ENCODE measurements at regions not wholly inside any gene's neighbourhood (a gene's known extent, or its start where the extent isn't known, plus 50 kb on each side); places are given as distances from the start of the nearest gene placed in this dataset.

DNA sequence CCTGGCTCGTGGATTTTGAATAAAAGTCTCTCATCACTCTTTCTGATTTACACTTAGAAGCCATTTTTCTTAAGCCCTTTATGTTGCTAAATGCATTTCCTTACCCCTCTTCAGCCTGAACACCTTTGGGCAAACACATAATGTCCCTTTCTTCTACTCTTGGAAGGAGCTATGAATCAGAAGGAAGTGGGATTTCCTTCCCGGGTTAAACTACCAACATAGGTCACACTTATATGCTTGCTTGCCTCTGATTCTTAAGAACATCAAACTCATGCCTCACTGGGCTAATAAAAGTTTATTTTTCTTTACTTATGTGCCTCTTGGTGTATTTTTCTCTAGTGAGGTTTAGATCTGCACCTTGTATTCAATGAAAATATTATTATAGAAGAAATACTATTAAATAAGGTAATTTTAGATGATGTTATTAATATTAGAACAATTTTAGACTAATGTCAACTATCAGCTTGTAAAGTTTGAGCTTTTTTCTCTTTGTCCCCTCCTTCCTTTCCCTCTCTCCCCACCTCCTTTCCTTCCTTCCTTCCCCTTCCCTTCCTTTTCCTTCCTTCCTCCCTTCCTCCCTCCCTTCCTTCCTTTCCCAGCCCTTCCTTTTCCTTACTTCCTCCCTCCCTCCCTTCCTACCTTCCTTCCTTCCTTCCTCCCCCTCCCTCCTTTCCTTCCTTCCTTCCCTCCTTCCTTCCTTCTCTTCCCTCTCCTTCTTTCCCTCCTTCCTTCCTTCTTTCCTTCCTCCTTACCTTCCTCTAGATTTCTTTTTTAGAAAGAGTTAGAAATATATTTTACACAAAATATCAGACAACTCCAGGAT is 66.5 kb upstream of the KCNJ6 start:
- TF ChIP-seq, protein P1, sequence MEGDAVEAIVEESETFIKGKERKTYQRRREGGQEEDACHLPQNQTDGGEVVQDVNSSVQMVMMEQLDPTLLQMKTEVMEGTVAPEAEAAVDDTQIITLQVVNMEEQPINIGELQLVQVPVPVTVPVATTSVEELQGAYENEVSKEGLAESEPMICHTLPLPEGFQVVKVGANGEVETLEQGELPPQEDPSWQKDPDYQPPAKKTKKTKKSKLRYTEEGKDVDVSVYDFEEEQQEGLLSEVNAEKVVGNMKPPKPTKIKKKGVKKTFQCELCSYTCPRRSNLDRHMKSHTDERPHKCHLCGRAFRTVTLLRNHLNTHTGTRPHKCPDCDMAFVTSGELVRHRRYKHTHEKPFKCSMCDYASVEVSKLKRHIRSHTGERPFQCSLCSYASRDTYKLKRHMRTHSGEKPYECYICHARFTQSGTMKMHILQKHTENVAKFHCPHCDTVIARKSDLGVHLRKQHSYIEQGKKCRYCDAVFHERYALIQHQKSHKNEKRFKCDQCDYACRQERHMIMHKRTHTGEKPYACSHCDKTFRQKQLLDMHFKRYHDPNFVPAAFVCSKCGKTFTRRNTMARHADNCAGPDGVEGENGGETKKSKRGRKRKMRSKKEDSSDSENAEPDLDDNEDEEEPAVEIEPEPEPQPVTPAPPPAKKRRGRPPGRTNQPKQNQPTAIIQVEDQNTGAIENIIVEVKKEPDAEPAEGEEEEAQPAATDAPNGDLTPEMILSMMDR (IDR thresholded peaks at IDR 0.05) = no peak
- TF ChIP-seq POLR2A (IDR thresholded peaks at IDR 0.05) = no peak
- 80 to 94% methylated on average over 2 of the region's 2 CpGs for WGBS, 2 donors
- intact Hi-C loops (cut with DNase I; ENCODE audit: low total_unique reads) = no loop called here

DNA sequence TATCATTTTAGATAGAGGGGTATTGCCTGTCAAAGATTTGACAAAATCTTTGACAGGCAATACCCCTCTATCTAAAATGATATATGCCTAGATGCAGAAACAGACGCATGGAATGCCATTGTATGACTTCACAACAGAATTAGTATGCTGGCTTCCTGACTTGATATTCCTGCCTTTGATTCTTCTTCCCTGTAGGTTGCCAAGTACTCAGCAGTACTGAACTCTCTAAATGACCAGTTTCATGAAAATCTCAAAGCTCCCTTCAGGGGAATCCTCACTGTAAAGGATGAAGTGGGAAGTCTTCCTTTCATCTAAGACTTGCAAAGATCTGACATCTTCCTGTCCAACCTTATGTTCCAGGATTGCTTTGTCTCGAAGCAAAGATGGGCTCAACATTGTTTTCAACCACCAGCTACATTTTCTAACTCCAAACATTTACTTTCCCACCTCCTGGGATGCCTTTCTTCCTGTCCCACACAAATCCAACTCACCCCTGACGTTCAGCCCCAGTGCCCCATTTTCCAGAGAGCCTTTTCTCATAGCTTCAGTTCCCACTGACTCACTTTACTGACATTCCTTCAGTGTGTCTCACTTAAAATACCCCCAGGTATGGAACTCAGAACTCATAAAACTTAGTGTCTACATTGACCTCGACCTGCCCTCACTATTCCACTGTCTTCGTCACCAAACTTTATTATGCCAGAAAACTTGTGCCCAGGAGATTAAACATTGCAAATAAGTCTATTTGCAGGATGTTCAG is 67.3 kb upstream of the KCNJ6 start:
- H3K36me3 ChIP-seq (ENCODE audit: low read depth, missing control alignments) = no peaks in the 10 kb centered on the region
- 65 to 70% methylated on average over 5 of the region's 5 CpGs for WGBS, 2 donors
- H3K9me3 ChIP-seq = no peaks in the 10 kb centered on the region
- no peak for DNase-seq
- H3K4me3 ChIP-seq = no peak overlapping the region
- TF ChIP-seq POLR2A (IDR thresholded peaks at IDR 0.05) = no peak
- TF ChIP-seq, protein P1 (IDR thresholded peaks at IDR 0.05) = no peak
- H3K27me3 ChIP-seq = no peaks in the 10 kb centered on the region
- no peaks in the 10 kb centered on the region for H3K4me1 ChIP-seq
- no peak overlapping the region for H3K27ac ChIP-seq
- intact Hi-C loops (cut with DNase I; ENCODE audit: low total_unique reads) = no loop called here

More for the DNA sequence above, 66.5 kb upstream of the KCNJ6 start:
- no peaks in the 10 kb centered on the region for H3K36me3 ChIP-seq (ENCODE audit: low read depth, missing control alignments)
- H3K9me3 ChIP-seq = no peaks in the 10 kb centered on the region
- no peak overlapping the region for H3K4me3 ChIP-seq
- H3K27me3 ChIP-seq = no peaks in the 10 kb centered on the region
- no peaks in the 10 kb centered on the region for H3K4me1 ChIP-seq
- H3K27ac ChIP-seq = no peak overlapping the region
- DNase-seq = no peak

DNA sequence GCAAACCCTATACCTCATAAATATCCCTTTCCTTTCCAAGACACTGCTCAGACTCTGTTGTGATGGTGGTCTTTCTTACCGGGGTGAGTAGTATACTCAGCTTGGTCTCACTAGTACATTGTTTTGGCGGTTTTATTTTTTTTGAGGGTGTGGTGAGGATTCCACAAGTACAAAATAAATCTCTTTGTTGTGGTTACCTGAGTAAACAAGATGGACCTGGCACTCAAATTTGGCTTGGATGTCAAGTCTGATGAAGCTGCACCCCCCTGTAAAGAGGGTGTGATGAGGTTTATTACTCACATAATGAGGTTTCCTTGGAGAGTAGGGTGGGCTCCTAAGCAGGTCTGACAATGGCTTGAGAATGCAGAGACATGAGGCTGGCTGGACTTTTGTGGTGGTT is 68.2 kb upstream of the KCNJ6 start:
- Histone ChIP-seq H3K9me3 (no peaks in the 10 kb centered on the region), H3K4me3 (no peak overlapping the region), H3K27ac (no peak overlapping the region), H3K4me1 (no peaks in the 10 kb centered on the region), H3K36me3 (ENCODE audit: low read depth, missing control alignments) (no peaks in the 10 kb centered on the region), H3K27me3 (no peaks in the 10 kb centered on the region)
- WGBS, 2 donors = 89 to 91% methylated on average over 2 of the region's 2 CpGs
- no peak for DNase-seq
- intact Hi-C loops (cut with DNase I; ENCODE audit: low total_unique reads) = no loop called here
- TF ChIP-seq POLR2A (IDR thresholded peaks at IDR 0.05) = no peak
- TF ChIP-seq, protein P1 (IDR thresholded peaks at IDR 0.05) = no peak

DNA sequence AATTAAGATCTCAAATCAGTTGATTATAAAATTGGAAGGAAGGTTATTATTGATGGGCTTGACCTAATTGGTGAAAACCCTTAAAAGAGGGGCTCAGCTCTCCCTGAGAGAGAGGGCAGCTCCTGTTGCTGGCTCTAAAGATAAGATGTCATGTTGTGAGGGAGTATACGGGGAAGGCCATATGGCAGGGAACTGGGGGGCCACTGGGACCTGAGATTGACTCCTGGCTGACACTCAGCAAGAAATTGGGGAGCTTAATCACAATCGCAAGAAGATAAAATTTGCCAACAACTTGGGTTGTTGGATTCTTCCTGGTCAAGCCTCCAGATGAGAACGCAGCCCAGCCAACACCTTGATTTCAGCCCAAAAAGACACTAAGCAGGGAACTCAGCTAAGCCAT is 69.7 kb upstream of the KCNJ6 start:
- WGBS, 2 donors = 48 to 57% methylated on average over 3 of the region's 3 CpGs
- Histone ChIP-seq H3K36me3 (ENCODE audit: low read depth, missing control alignments) (no peaks in the 10 kb centered on the region), H3K4me3 (no peak overlapping the region), H3K9me3 (no peaks in the 10 kb centered on the region), H3K27me3 (no peaks in the 10 kb centered on the region), H3K27ac (no peak overlapping the region), H3K4me1 (no peaks in the 10 kb centered on the region)
- intact Hi-C loops (cut with DNase I; ENCODE audit: low total_unique reads) = no loop called here
- no peak for DNase-seq
- TF ChIP-seq, protein P1 (IDR thresholded peaks at IDR 0.05) = no peak
- TF ChIP-seq POLR2A (IDR thresholded peaks at IDR 0.05) = no peak
